Stimulated activated CD4-positive, alpha-beta T cell treated with anti-CD3 and anti-CD28 coated beads, Interleukin-12 subunit alpha, Interleukin-12 subunit beta, amount 100 ng/mL, for 4 hours (primary cell): ENCODE measurements at regions not wholly inside any gene's neighbourhood (a gene's known extent, or its start where the extent isn't known, plus 50 kb on each side); places are given as distances from the start of the nearest gene placed in this dataset.
"Not testable (repeated sequence)": the region's sequence is repeated elsewhere in the genome, so short reads cannot be mapped to it uniquely, and the experiment has no call there.

Experiments
- DNase-seq: peaks from one replicate; pipeline ENCODE4 v3.0.0-alpha.2; 2020

GRCh38 chr6:130613176-130613575 is 214.0 kb upstream of the SMLR1 start:
- no peak for DNase-seq

GRCh38 chr6:130615816-130616215 is 211.4 kb upstream of the SMLR1 start:
- no peak for DNase-seq

GRCh38 chr6:130617658-130618057 is 209.5 kb upstream of the SMLR1 start:
- no peak for DNase-seq

- not testable (repeated sequence) for DNase-seq
Measured at GRCh38 chr6:130618806-130619205, 208.4 kb upstream of the SMLR1 start.

- no peak for DNase-seq
Measured at GRCh38 chr6:130620338-130620781, 206.8 kb upstream of the SMLR1 start.

GRCh38 chr6:130622142-130622541 is 205.1 kb upstream of the SMLR1 start:
- DNase-seq: no peak

- DNase-seq: no peak
Measured at GRCh38 chr6:130624046-130624445, 203.2 kb upstream of the SMLR1 start.

- DNase-seq: no peak
Measured at GRCh38 chr6:130625825-130626527, 201.2 kb upstream of the SMLR1 start.

GRCh38 chr6:130628862-130629261 is 198.3 kb upstream of the SMLR1 start:
- no peak for DNase-seq

GRCh38 chr6:130629640-130630039 is 197.6 kb upstream of the SMLR1 start:
- DNase-seq: no peak

GRCh38 chr6:130632277-130632676 is 194.9 kb upstream of the SMLR1 start:
- DNase-seq: no peak

- DNase-seq: no peak
Measured at GRCh38 chr6:130632897-130633296, 194.3 kb upstream of the SMLR1 start.

GRCh38 chr6:130643361-130643760 is 183.8 kb upstream of the SMLR1 start:
- no peak for DNase-seq

- DNase-seq: no peak
Measured at GRCh38 chr6:130644175-130644574, 183.0 kb upstream of the SMLR1 start.

- DNase-seq: not testable (repeated sequence)
Measured at GRCh38 chr6:130644769-130645168, 182.4 kb upstream of the SMLR1 start.

GRCh38 chr6:130647246-130647645 is 180.0 kb upstream of the SMLR1 start:
- DNase-seq: no peak

GRCh38 chr6:130655586-130655985 is 171.6 kb upstream of the SMLR1 start:
- DNase-seq: no peak

GRCh38 chr6:130661077-130661476 is 166.1 kb upstream of the SMLR1 start:
- no peak for DNase-seq

- no peak for DNase-seq
Measured at GRCh38 chr6:130666786-130667185, 160.4 kb upstream of the SMLR1 start.

- no peak for DNase-seq
Measured at GRCh38 chr6:130670142-130670541, 157.1 kb upstream of the SMLR1 start.

GRCh38 chr6:130671119-130671518 is 156.1 kb upstream of the SMLR1 start:
- DNase-seq: no peak

GRCh38 chr6:130671577-130671976 is 155.6 kb upstream of the SMLR1 start:
- DNase-seq: no peak

GRCh38 chr6:130672153-130672552 is 155.1 kb upstream of the SMLR1 start:
- no peak for DNase-seq

- DNase-seq: no peak
Measured at GRCh38 chr6:130674604-130675003, 152.6 kb upstream of the SMLR1 start.

GRCh38 chr6:130675072-130675471 is 152.1 kb upstream of the SMLR1 start:
- DNase-seq: no peak
